GM12865 (cell line): ENCODE measurements at regions not wholly inside any gene's neighbourhood (a gene's known extent, or its start where the extent isn't known, plus 50 kb on each side); places are given as distances from the start of the nearest gene placed in this dataset.
"Not testable (repeated sequence)": the region's sequence is repeated elsewhere in the genome, so short reads cannot be mapped to it uniquely, and the experiment has no call there.

ENCODE experiments used
- DNase-seq: peaks from one replicate; pipeline ENCODE4 v3.0.0; 2010; ENCODE audit warnings: low read depth
- H3K4me3 ChIP-seq: 2 replicates; pipeline ENCODE4 v1.5.1; 2011; ENCODE audit warnings: mild to moderate bottlenecking, low read depth, low read length, control low read depth
- TF ChIP-seq, protein P1 (sequence below): IDR thresholded peaks from 2 replicates; pipeline ENCODE4 v1.5.1; 2011; ENCODE audit warnings: low read length, control low read depth, low read depth, inconsistent platforms; ENCODE audit not compliant: insufficient read depth; ENCODE audit errors: missing control alignments

GRCh38 chr6:153984811-153985210 lies 54.2 kb upstream of the OPRM1 start:
- no peak overlapping the region for H3K4me3 ChIP-seq
- DNase-seq = no peak
- TF ChIP-seq, protein P1, sequence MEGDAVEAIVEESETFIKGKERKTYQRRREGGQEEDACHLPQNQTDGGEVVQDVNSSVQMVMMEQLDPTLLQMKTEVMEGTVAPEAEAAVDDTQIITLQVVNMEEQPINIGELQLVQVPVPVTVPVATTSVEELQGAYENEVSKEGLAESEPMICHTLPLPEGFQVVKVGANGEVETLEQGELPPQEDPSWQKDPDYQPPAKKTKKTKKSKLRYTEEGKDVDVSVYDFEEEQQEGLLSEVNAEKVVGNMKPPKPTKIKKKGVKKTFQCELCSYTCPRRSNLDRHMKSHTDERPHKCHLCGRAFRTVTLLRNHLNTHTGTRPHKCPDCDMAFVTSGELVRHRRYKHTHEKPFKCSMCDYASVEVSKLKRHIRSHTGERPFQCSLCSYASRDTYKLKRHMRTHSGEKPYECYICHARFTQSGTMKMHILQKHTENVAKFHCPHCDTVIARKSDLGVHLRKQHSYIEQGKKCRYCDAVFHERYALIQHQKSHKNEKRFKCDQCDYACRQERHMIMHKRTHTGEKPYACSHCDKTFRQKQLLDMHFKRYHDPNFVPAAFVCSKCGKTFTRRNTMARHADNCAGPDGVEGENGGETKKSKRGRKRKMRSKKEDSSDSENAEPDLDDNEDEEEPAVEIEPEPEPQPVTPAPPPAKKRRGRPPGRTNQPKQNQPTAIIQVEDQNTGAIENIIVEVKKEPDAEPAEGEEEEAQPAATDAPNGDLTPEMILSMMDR = no peak

- DNase-seq = no peak
- no peak overlapping the region for H3K4me3 ChIP-seq
- TF ChIP-seq, protein P1 = no peak
Measured at GRCh38 chr6:153980171-153980570, 58.9 kb upstream of the OPRM1 start.

- DNase-seq, H3K4me3 ChIP-seq: not testable (repeated sequence)
Measured at GRCh38 chr6:153978911-153979548, 60.0 kb upstream of the OPRM1 start.

DNA sequence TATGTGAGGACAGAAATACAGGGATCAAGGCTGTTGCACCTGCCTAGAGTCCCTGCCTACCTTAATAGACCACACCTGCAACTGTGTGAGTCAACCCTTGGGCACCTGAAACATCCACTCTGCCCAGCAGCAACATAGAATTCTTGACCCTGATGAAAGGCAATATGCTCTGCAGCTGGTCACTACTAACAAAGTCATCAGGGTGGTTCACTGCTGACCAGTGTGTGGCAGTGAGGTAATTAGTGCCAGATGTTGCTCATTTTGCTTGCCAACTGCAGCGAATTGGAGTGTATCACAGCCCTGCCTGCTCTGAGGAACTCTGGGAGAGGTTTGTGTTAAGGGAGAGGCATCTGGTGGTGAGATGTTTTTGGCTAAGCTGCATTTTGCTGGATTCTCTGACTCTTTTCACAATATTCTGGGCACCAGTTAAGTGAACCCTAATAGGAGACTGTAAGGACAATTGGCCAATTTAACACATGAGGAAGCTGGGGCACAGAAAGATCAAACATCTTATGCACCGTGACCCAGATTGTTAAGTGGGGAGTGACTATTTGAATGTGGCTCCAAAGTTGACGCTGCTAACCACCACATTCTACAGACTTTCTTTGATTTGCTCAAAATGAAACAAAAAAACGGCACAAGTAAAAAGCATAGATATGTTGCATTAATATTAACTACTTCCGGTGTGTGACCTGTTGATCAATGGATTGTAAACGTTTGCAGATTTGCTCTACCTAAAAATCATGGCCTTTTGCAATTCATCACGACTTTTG lies 61.9 kb upstream of the OPRM1 start:
- peak; percentile 16 for DNase-seq
- no peak overlapping the region for H3K4me3 ChIP-seq
- TF ChIP-seq, protein P1 = no peak

- no peak for DNase-seq
- H3K4me3 ChIP-seq = no peak overlapping the region
- TF ChIP-seq, protein P1 = no peak
Measured at GRCh38 chr6:153966001-153966400, 73.0 kb upstream of the OPRM1 start.

DNA sequence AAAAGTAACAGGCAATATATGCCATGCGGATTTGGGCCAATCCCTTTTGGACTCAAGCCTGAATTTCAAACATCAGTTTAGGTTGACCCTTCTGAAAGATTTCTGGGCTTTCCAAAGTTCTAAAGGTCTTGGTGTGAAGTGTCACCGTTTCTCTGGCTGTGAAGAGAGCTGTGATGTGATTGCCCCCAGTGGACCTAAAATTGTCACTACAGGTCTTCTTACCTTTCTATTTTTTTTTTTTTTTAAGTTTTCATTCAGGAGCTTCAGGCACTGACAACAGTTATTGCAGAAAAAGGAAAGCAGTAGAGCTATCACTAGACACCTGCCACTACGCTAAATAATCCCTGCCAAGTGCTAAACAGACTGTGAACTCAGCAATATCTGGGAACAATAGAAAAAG lies 75.7 kb upstream of the OPRM1 start:
- TF ChIP-seq, protein P1 = no peak
- DNase-seq = peak; percentile 18
- H3K4me3 ChIP-seq = no peak overlapping the region

DNA sequence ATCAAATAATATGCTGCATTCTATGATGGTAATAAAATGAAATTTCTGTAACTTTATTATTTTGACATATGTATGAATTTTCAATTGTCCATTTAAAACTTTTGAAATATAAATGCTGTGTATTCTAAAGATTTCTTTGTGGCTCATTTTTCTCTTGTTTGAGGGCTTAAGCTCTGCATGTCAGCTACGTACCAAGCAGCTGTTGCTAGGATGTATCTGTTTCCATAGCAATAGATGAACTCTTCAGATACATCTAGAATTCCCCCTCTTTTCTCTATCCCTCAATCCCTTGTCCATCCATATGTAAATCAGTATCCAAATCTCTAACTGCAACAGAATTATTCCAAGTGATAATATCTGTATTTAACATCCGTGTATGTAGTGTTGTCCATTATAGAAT lies 76.5 kb upstream of the OPRM1 start:
- no peak overlapping the region for H3K4me3 ChIP-seq
- TF ChIP-seq, protein P1 = no peak
- no peak for DNase-seq
